ENCODE measurements at regions not wholly inside any gene's neighbourhood (a gene's known extent, or its start where the extent isn't known, plus 50 kb on each side); places are given as distances from the start of the nearest gene placed in this dataset.

DNA sequence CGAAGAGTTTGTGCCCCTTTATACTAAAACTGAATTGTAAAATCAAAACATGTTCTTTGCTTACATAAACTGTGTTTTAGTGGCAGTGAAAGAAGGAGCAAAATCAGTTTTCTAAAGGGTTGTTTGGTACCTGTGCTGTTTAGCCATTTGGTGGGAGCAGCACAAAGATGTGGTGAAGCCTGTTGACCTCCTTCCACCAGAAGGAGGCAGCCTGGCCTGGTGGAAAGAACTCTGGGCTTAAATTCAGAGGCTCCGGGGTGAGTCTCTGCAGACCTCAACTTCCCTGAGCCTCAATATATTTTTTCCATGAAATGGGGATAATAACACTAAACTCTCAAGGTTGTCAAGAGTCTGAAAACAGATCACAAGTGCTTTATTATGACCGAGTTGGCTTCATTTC, 502.5 kb downstream of the VRK1 start:
- DNase-seq (ENCODE audit: low spot score): no peak

DNA sequence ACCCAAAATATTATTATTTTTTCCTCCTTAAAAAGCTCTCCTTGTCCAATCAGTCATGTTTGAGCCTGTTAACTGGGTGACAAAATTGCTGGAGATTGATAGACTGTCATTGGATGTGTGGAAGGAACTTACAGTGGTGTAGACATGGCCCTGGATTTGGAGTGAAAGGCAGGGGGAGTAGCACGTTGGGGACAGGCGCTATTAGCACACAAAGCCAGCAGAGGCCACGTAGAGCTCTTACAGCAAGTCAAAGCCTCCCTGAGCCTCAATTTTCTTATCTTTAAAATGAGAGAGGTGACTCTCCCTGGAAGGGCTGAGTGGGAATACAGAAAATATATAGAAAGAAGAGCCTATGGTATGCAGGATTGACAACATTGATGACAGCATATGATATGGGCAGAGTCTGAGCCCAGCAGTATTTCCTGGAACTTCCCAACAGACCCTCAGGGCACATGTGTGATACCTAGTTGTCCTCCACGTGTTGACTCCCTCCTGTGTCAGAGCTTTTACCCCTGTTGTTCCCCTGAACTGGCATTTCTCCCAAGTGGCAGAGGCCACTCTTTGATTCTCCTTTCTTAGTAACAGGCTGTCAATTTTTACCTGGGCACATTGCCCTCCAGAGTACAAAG, 504.9 kb downstream of the VRK1 start:
- no peak for DNase-seq (ENCODE audit: low spot score)

GRCh38 chr14:97306133-97306759, 509.1 kb downstream of the VRK1 start:
- no peak for DNase-seq (ENCODE audit: low spot score)

DNA sequence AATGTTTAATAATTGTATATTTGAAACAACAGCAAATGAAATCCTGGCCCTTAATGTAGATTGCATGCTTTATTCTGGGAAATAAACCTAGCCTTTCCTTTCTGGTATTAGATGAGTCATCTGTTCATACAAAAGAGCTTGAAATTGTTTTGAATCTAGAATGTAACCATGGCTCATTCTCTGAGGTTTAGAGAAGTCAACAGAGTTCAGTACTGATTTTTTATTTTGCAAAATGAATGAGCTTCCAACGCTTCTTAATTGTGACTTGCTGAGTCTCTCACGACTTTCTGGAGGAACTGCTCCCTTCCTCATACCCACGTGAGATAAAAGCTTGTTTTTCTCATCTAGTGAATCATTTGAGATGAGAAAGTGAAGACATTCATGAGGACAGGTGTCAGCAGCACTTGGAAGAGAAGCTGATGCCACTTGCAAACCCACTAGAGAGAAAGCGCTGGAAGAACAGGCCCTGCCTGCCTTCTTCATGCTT, 509.6 kb downstream of the VRK1 start:
- DNase-seq (ENCODE audit: low spot score): peak; percentile 14

DNA sequence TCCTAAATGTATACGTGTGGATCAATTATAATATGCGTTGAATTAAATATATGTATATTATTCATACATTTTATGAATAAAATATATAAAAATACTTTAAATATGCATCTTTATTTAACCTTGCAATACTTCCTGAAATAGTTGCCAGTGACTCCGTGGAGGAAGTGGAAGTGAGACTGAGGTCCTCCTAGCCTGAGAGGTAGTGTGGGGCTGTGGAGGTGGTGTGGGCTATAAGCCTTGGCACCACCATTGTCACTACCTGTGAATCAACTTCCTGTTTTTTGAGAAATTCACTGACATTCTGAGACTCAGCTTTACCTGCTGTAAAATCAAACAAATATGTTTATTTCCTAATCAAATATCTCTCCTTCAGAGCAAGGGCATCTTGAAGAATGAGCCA, 514.2 kb downstream of the VRK1 start:
- DNase-seq (ENCODE audit: low spot score): no peak

DNA sequence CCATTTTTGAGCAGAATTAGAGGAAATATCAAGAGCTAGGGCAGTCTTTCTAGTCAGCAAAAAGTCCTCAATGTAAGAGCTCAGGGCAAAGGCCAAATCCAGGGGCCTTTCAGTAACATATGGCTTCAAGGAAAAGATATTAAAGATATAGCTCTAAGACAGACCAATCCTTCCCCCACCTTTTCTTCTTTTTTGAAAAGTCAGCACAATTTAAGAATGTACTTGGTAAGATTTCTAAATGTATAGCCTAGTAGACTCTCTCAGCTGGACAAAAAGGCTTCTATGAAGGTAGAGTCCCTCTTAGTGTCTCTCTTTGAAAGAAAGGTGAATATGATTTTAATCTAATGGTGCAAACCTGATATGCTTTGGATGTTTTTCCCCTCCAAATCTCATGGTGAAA, 515.7 kb downstream of the VRK1 start:
- DNase-seq (ENCODE audit: low spot score): no peak

- DNase-seq (ENCODE audit: low spot score): no peak
Measured at GRCh38 chr14:97315790-97316189, 518.6 kb downstream of the VRK1 start.

DNA sequence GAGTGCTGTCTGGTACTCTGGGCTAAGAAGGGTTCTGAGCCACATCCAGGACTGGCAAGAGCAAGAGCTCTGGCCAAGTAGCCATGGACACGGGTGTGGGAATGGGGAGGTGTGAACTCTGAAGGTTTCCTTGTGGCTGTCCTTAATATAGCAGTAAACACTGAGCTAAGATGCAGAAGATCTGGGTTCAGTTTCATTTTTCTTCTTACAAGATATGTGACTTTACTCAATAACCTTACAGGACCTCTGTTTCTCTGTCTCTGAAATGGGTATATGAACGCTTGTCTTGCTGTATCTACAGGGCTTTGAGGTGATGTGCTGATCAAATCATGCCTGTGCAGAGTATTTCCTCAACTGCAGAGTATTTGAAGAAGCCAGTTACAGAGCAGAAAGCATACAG, 521.2 kb downstream of the VRK1 start:
- DNase-seq (ENCODE audit: low spot score): no peak

DNA sequence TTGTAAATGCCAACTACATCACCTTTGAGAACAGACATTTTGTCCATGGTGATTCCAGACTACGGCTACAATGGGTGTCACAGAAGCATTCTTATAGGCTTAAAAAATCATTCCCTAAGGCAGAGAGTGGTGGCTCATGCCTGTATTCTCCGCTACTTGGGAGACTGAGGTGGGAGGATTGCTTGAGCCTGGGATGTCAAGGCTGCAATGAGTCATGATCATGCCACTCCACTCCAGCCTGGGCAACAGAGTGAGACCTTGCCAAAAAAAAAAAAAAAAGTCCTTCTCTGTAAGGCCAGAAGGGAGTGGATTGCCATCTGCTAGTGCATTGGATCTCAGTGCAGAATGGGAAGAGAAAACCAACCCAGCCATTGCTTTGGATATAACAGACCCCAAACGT, 522.5 kb downstream of the VRK1 start:
- no peak for DNase-seq (ENCODE audit: low spot score)

- no peak for DNase-seq (ENCODE audit: low spot score)
Measured at GRCh38 chr14:97328743-97329142, 531.6 kb downstream of the VRK1 start.

DNA sequence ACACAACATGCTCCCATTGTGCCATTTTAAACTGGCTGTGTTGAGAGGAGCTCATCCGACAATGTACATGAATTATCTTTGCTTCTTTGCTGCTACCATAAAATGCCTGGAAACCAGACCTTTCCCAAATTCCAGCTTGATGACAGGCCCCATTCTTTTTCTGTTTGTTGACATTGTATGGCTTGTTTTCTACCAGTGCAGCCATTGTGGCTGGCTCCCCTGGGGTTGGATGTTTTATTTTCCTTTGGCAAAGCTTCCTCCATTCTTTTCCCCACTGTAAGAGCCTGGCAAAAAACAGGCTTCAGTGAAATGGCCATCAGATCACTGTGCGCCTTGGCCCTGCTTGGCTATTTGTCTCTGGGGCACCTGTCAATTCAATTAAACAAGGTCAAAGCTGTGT, 532.5 kb downstream of the VRK1 start:
- no peak for DNase-seq (ENCODE audit: low spot score)

- DNase-seq (ENCODE audit: low spot score): no peak
Measured at GRCh38 chr14:97331058-97331457, 533.9 kb downstream of the VRK1 start.

DNA sequence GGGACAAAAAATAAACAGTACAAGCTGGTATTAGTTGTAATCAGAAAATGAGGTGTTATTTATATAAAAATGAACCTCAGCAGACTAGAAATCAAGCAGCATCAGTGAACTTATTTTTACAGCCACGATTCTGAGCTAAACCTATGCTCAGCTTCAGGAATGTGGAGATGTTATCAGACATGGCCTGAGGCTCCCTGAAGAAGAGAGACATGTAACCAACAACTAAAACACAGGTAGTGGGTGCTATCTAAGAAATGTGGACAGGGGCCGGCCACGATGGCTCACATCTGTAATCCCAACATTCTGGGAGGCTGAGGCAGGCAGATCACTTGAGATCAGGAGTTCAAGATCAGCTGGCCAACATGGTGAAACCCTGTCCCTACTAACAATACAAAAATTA, 534.3 kb downstream of the VRK1 start:
- DNase-seq (ENCODE audit: low spot score): no peak

GRCh38 chr14:97336179-97336578, 539.0 kb downstream of the VRK1 start:
- DNase-seq (ENCODE audit: low spot score): no peak

DNA sequence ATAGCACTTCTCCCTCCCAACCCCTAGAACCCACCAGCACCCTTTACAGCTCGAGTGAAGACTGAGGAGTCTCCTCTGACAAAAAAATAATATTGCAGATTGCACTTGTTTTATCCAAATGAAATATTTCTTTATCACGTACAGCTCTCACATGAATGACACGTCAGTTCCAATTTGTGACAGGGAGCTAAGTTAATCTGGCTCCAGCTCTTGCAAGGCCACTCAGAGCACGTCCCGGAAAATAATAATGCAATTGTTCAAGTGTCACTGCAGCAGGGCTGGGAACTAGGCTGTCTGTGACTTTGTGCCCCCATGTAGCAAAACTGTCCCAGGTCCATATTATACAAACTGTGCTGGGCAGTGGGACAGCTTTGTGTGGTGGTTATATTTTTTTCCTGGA, 539.6 kb downstream of the VRK1 start:
- DNase-seq (ENCODE audit: low spot score): no peak

DNA sequence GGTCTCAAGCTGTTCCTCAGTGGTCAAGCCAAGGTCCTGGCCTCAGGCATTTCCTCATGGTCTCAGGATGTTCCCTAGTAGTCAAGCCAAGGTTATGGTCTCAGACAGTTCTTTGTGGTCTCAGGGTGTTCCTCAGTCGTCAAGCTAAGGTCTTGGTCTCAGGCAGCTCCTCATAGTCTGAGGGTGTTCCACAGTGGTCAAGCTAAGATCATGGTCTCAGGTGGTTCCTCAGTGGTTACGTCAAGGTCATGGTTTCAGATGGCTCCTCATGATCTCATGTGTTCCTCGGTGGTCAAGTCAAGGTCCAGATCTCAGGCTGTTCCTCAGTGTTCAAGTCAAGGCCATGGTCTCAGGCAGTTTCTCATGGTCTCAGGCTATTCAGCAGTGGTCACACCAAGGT, 540.1 kb downstream of the VRK1 start:
- DNase-seq (ENCODE audit: low spot score): no peak

GRCh38 chr14:97337670-97338069, 540.5 kb downstream of the VRK1 start:
- DNase-seq (ENCODE audit: low spot score): no peak

DNA sequence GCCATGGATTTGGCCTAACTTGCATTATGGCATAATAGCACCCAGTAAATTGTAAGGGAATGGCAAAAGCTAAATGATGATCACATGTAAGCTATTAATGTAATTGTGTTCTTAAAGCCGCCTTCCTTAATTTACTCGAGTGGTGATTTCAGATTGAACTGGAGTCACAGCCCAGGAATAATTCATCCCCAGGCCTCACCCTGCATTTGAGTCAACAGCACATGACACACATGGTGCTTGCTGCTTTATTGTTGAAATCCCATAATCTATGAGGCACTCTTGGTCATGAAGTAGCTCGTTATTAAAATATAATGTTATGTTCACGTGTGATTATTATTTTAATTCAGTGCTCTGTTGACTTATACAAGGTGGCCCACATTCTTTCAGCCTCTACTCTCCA, 547.5 kb downstream of the VRK1 start:
- DNase-seq (ENCODE audit: low spot score): no peak

GRCh38 chr14:97346675-97347074, 549.5 kb downstream of the VRK1 start:
- DNase-seq (ENCODE audit: low spot score): no peak

GRCh38 chr14:97349463-97349862, 552.3 kb downstream of the VRK1 start:
- DNase-seq (ENCODE audit: low spot score): no peak

- no peak for DNase-seq (ENCODE audit: low spot score)
Measured at GRCh38 chr14:97349946-97350345, 552.8 kb downstream of the VRK1 start.

DNA sequence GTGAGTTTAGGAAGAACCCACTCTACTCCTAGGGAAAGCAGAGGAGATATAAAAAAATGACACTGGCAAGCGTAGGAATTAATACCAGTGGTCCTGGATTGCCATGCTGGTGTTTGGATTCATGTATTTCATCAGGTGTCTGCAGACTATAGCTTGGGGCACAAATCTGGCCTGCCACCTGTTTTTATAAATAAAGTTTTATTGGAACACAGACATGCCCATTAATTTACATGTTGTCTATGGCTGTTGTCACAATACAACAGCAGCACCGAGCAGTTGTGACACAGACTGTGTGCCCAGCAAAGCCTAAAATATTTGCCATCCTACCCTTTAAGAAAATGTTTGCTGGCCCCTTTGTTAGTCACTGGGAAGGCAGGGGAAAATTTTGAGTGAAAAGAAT, 553.2 kb downstream of the VRK1 start:
- DNase-seq (ENCODE audit: low spot score): no peak

DNA sequence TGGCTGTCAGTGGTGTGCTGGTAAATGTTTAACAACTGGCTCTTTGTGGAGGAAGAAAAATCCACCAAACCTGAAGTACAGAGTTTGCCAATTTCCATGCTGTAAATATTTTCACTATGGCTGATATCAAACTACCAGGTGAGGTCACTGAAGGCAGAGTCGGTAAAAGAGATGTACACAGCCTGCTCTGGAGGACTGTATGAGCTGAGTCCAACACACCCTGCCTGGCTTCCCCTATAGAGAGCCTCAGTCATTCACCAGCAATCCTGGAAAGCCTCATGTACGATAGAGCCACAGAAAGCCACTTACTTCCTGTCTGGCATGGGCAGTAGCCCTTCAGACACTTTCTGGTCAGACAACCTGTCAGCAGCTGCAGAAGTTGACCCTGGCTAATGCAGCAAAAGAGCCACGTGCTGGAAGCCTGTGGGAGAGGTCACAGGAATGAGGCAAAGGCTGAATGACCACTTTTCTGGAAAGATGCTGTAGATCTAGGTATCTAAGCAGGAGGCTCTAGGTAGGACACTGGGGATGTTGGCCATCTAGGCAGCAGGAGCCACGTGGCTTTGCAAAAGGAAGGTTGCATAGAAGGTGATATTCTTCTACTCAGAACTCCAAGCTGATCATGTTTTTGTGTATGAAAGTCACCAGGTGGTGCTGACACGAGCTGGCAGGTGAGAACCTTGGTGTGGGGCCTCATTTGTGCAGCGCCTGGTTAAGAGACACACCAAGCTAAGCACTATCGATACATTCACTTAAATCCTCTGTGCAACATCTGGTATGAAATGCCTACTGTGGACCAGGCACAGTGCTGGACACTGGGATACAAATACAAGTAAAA, 553.9 kb downstream of the VRK1 start:
- no peak for DNase-seq (ENCODE audit: low spot score)

Data from AG08395 (cell line).